ENCODE measurements at regions not wholly inside any gene's neighbourhood (a gene's known extent, or its start where the extent isn't known, plus 50 kb on each side); places are given as distances from the start of the nearest gene placed in this dataset.

- Histone ChIP-seq H2BK20ac (ENCODE audit: low read depth, low read length) (no peak overlapping the region), H3K4me3 (ENCODE audit: insufficient read depth, low read depth, low read length) (no peak overlapping the region), H3K36me3 (ENCODE audit: control insufficient read depth, insufficient read depth, low read length) (no peaks in the 10 kb centered on the region), H4K8ac (ENCODE audit: low read depth in 2 of 2, low read length in 2 of 2) (no peak overlapping the region), H4K20me1 (ENCODE audit: insufficient read depth, low read length) (no peaks in the 10 kb centered on the region), H4K91ac (ENCODE audit: insufficient read depth, low read depth, low read length) (no peak overlapping the region), H2BK15ac (ENCODE audit: low read depth, low read length) (no peak overlapping the region), H3K9me3 (ENCODE audit: control insufficient read depth, insufficient read depth, low read length) (no peaks in the 10 kb centered on the region), H4K5ac (ENCODE audit: low read depth, low read length) (no peak overlapping the region), H3K4me1 (ENCODE audit: control insufficient read depth, insufficient read depth, low read length) (no peaks in the 10 kb centered on the region), H3K27me3 (ENCODE audit: control insufficient read depth, insufficient read depth, low read length) (no peaks in the 10 kb centered on the region), H2BK120ac (ENCODE audit: low read depth, low read length) (no peak overlapping the region), H3K14ac (replicated peaks; ENCODE audit: low read depth, low read length) (no peak overlapping the region), H3K4ac (ENCODE audit: low read depth, low read length) (no peak overlapping the region), H3K27ac (ENCODE audit: insufficient read depth, low read length) (no peak overlapping the region), H3K4me2 (ENCODE audit: low read depth, low read length) (no peak overlapping the region), H2BK5ac (ENCODE audit: low read depth, low read length, poor library complexity, severe bottlenecking) (no peak overlapping the region), H3K23ac (ENCODE audit: low read depth, low read length) (no peak overlapping the region), H3K9me1 (ENCODE audit: insufficient read depth, low read length) (no peaks in the 10 kb centered on the region), H2AK5ac (ENCODE audit: low read depth, low read length) (no peak overlapping the region), H3K56ac (ENCODE audit: extremely low read depth, insufficient read depth, low read length) (no peak overlapping the region), H2AFZ (replicated peaks; ENCODE audit: low read length, poor library complexity) (no peak overlapping the region), H3K79me1 (ENCODE audit: low read depth in 1 of 2, low read length in 2 of 2) (no peaks in the 10 kb centered on the region), H2AK9ac (replicated peaks; ENCODE audit: low read depth, low read length, poor library complexity) (no peak overlapping the region), H3K18ac (ENCODE audit: low read depth, low read length) (no peak overlapping the region), H3K9ac (ENCODE audit: low read depth, low read length) (no peak overlapping the region)
- POLR2A ChIA-PET (ENCODE audit: unreplicated experiment) = no interaction called here
- TF ChIP-seq NFE2L2 (IDR thresholded peaks at IDR 0.05; ENCODE audit: low read depth, low read length) (no peak), FOS (IDR thresholded peaks at IDR 0.05; ENCODE audit: low read depth, low read length) (no peak), BHLHE40 (IDR thresholded peaks at IDR 0.05; ENCODE audit: low read depth, low read length) (no peak), SMC3 (IDR thresholded peaks at IDR 0.05; ENCODE audit: low read depth, low read length) (no peak), CTCF (conservative IDR thresholded peaks at IDR 0.05; ENCODE audit: low read depth, low read length) (no peak), POLR2A (IDR thresholded peaks at IDR 0.05; ENCODE audit: low read depth, low read length) (no peak), CHD1 (IDR thresholded peaks at IDR 0.05; ENCODE audit: low read depth, low read length) (no peak), RFX5 (IDR thresholded peaks at IDR 0.05; ENCODE audit: low read depth, low read length) (no peak), RCOR1 (IDR thresholded peaks at IDR 0.05; ENCODE audit: insufficient replicate concordance, low read length) (no peak), CEBPB (IDR thresholded peaks at IDR 0.05; ENCODE audit: low read depth, low read length) (no peak), MAZ (IDR thresholded peaks at IDR 0.05; ENCODE audit: borderline replicate concordance, low read depth, low read length) (no peak), RAD21 (IDR thresholded peaks at IDR 0.05; ENCODE audit: low read length) (no peak), MAFK (IDR thresholded peaks at IDR 0.05; ENCODE audit: low read depth, low read length) (no peak), MXI1 (IDR thresholded peaks at IDR 0.05; ENCODE audit: borderline replicate concordance, low read depth, low read length) (no peak)
- TF ChIP-seq, protein P1, sequence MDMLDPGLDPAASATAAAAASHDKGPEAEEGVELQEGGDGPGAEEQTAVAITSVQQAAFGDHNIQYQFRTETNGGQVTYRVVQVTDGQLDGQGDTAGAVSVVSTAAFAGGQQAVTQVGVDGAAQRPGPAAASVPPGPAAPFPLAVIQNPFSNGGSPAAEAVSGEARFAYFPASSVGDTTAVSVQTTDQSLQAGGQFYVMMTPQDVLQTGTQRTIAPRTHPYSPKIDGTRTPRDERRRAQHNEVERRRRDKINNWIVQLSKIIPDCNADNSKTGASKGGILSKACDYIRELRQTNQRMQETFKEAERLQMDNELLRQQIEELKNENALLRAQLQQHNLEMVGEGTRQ (IDR thresholded peaks at IDR 0.05; ENCODE audit: low read depth, low read length) = no peak
- TF ChIP-seq, protein P2, sequence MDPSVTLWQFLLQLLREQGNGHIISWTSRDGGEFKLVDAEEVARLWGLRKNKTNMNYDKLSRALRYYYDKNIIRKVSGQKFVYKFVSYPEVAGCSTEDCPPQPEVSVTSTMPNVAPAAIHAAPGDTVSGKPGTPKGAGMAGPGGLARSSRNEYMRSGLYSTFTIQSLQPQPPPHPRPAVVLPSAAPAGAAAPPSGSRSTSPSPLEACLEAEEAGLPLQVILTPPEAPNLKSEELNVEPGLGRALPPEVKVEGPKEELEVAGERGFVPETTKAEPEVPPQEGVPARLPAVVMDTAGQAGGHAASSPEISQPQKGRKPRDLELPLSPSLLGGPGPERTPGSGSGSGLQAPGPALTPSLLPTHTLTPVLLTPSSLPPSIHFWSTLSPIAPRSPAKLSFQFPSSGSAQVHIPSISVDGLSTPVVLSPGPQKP (IDR thresholded peaks at IDR 0.05; ENCODE audit: borderline replicate concordance, low read depth, low read length) = no peak
- no peak for ATAC-seq (ENCODE audit: low read depth)
- dilution Hi-C loops (cut with HindIII; ENCODE audit: low sequenced_read_pairs, unreplicated experiment) = no loop called here
- intact Hi-C loops (cut with micrococcal nuclease) = no loop called here
- no peak for DNase-seq
- CTCF ChIA-PET = no interaction called here
- no TSS peak for BruUV-seq (replicated peaks)
- in situ Hi-C loops (cut with MboI; ENCODE audit: low sequenced_read_pairs) = no loop called here
These were observed 241.0 kb upstream of the SLC14A2 start for GRCh38 chr18:45374236-45374635.

All from IMR-90 (cell line).